NCI-H82 (cell line): ENCODE measurements at regions not wholly inside any gene's neighbourhood (a gene's known extent, or its start where the extent isn't known, plus 50 kb on each side); places are given as distances from the start of the nearest gene placed in this dataset.
"Not testable (repeated sequence)": the region's sequence is repeated elsewhere in the genome, so short reads cannot be mapped to it uniquely, and the experiment has no call there.

Source experiments
- DNase-seq: peaks from one replicate; lab custom pipeline; 2025; lab: John Stamatoyannopoulos, UW

DNA sequence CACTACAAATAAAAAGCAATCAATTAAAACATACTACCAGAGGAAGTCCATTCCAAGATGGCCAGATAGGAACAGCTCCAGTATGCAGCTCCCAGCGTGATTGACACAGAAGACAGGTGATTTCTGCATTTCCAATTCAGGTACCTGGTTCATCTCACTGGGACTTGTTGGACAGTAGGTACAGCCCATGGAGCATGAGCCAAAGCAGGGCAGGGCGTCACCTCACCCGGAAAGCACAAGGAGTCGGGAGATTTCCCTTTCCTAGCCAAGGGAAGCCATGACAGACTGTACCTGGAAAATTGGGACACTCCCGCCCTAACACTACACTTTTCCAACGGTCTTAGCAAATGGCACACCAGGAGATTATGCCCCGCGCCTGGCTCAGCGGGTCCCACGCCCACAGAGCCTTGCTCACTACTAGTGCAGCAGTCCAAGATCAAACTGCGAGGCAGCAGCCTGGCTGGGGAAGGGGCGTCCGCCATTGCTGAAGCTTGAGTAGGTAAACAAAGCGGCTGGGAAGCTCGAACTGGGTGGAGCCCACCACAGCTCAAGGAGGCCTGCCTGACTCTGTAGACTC, 106.0 kb downstream of the BUD13 start:
- not testable (repeated sequence) for DNase-seq

DNA sequence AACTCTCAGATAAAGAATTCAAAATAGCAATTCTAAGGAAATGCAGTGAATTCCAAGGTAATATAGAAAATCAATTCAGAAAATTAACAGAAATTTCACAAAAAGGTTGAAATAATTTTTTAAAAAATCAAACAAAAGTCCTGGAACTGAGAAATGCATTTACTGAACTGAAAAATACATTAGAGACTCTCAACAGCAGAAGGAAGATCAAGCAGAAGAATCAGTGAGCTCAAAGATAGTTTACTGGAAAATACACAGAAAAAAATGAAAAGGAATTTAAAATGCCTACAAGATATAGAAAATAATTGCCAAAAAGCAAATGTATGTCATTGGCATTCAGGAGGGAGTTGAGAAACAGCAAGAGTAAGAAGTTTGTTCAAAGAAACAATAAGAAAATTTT, 107.3 kb downstream of the BUD13 start:
- no peak for DNase-seq

GRCh38 chr11:116661056-116661455, 111.7 kb downstream of the BUD13 start:
- no peak for DNase-seq

GRCh38 chr11:116660011-116660410, 112.8 kb downstream of the BUD13 start:
- peak; percentile 5 for DNase-seq

- no peak for DNase-seq
Observed at GRCh38 chr11:116658876-116659535, 113.8 kb downstream of the BUD13 start.

GRCh38 chr11:116657842-116658825, 114.7 kb downstream of the BUD13 start:
- DNase-seq: no peak

DNA sequence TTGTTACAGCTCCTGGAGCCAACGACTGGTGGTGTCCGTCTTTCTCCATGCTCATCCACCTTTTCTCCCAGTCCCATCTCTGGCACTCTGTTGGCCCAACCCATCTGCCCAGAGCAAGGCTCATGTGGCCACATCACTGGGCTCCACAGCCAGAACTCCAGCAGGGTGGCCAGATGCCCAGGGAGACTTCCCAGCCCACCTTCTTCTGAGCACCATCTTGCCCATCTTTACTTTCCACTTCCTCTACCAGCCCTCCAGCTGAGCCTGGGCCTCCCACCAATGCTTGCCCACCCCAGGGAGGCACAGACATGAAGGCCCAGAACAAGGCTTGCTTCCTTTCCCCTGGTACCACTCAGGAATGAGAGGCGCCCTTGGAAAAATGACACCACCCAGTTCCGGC, 116.8 kb downstream of the BUD13 start:
- no peak for DNase-seq

DNA sequence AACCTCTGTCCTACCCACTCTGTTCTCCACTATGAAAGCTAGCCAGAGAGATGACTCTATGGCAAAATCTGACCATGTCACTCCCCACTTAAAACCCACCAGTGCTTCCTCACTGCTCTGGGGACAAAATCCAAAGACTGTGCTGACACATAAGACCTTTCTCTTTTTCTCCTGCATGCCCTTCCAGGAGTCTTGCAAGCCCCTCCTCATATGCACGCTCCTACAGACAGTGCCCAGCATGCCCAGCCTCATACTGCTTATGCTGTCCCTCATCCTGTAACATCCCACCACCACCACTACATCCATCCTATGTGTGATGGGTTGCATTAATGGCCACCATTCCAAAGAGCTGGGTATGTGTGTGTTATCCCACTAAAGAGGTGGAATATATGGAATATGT, 118.3 kb downstream of the BUD13 start:
- DNase-seq: no peak

DNA sequence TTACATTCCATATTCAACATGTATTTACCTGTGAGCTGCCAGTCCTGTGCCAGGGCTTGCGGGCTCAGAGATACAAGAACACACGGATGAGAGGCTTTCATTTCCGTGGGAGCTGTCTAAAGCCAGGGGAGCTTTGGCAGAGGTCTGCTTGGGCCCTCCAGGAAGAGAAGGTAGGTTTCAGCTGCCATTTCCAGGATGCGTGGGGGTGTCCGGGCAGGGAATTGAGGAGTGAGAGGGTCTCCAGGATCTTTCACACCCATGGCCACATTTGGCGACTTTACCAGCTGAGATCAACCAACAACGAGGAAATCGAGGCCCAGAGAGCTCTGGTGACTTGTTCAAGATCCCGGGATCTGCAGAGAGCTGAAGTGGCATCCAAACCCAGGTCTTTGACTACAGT, 119.6 kb downstream of the BUD13 start:
- DNase-seq: no peak

DNA sequence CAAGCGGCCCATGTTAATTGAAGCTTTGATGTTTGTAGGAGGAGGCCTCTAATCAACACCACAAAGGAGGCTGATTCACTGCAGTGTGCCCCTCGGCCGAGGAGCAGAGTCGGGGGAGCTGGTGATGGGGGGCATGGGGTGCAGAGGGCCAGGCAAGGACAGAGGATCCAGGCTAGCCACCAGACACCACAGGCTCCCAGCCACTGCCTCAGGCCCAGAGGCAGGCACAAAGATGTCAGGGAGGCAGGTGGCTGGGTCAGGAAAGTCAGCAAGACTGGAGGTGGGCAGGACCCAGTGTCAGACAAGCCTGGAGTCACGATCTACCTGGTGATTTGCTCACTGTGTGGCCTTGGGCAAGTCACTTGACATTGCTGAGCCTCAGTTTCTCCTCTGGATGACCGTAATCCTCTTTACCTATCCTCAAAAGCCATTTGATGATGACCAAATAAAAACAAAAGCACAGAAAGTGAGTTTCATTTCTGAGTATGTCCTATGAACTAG, 121.0 kb downstream of the BUD13 start:
- no peak for DNase-seq

DNA sequence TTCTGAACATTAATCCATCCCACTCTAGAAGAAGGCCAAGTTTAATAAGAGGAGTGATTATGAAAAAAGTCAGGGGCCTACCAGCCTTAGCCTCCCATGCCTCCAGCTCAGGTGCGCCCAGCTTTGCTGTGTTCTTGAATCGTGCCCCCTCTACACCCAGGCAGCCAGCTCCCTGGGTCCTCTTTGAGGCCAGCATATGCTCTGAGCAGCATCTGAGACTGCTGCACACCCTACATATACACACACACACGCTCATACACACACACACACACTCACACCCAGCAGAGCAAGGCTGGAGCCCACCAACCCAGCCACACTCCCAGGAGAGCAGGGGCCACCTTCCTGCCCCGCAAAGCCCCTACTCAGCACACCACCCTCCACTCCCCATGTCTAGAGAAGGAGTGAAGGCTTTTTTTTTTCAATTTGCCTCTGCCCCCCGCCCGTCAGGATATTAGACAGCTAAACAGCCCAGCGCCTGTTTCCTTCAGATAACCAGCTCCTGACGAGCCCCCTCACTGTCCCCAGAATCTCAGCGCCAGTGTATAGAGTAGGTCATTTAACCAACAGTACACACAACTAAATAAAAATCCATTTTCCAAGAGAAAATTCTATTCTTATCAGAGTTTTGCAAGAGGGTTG, 121.6 kb downstream of the BUD13 start:
- DNase-seq: no peak

DNA sequence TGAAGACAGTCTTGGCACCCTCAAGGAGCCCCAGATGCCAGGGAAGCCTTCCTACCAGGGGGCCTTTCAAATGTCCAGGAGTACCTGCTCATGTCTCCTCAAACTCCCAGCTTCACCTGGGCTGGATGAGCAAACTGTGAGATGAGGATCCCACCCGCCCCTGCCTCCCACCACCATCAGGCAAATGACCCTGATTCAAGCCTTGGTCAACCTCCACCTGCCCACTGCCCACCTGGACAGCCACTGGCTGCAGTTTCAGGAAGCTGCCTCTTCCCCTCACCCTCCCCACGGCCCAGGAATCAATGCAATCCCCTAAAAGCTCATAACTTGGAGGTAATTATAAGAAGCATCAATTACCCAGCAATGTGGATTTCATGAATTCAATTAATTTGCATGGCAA, 122.7 kb downstream of the BUD13 start:
- DNase-seq: no peak

DNA sequence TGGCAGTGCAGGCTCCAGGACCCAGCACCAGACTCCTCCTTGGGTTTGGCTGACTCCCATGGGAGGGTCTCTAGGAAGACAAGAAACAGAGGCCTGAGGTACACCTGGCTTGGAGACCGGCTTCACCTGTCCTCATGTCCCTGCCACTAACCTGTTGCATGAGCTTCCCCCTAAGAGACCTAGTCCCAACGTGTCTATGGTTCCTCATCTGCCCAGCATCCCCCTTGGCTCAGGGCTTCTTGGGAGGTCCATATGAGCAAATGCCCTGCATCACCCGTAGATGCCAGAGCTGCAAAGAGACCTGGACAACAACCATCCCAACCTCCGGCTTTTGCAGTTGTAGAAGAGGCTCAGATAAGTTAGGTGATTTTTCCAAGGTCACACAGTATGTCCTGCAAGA, 123.5 kb downstream of the BUD13 start:
- no peak for DNase-seq

GRCh38 chr11:116648247-116649174, 124.3 kb downstream of the BUD13 start:
- DNase-seq: no peak

- no peak for DNase-seq
Observed at GRCh38 chr11:116647305-116648080, 125.3 kb downstream of the BUD13 start.

- DNase-seq: no peak
Observed at GRCh38 chr11:116646191-116646590, 126.6 kb downstream of the BUD13 start.

DNA sequence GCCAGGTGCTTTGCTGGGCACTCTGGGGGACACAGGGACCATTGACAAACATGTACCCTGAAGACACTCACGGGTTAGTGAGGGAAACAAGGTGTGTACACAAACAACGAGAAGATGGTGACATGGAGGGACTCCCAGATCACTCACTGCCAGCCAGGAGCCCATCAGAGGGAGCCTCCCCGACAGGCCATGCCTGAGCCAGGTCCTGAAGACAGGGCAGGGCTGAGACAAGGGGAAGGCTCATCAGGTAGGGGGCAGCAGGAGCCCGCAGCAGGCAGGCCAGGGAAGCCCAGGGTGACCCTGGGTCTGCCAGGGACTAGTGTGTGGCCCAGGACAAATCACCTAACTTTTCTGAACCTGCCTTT, 127.9 kb downstream of the BUD13 start:
- peak; percentile 20 for DNase-seq

DNA sequence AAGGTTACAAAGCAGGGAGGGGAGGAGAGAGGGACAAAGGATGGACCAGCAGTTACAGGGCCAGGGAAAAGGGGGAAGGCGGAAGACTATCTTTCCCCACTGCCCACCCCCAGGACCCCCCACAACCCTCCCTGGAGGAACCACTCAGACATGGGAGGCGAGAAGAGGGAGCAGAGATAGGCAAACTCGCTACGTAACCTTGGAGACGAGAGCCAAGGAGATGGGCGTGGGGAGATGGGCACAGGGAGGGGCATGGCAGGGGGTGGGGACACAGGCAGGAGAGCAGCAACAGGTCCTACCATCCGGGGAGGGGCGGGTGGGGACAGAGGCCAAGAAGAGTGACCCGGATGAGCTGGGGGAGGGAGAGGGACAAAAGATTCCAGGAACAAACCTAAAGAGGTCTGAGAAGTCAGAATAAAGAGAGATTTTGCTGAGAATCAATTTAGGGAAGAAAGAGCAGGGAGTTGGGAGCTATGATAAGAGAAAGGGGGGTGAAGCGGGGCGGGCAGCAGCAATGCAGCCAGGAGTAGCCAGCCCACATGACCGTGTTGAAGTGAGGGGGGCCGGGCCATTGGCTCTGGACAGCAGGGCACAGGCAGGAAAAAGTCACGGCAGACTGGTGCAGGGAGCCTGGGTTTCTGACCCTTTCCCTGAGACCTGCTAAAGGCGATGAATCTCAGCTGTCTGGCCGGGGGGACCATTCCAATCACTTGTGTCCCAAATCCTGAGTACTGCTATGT, 128.4 kb downstream of the BUD13 start:
- DNase-seq: no peak

GRCh38 chr11:116643521-116643920, 129.3 kb downstream of the BUD13 start:
- no peak for DNase-seq

DNA sequence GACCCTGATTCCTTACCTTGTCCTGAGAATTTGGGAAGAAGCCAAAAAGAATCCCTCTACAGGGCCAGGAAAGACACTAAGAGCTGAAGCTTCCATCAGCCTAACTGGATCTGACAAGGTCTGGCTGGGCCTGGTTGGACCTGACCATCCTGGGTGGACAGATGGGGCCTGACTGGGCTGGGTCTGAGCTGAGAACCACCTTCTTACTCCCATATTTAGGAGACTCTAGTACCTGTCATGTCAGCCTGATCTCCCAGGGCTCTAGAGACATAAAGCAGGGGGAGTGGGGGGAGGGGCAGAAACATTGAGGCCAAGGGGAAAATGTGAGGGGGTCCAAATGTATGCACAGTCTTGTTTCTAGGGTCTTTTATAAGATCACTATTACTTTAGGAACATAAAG, 129.9 kb downstream of the BUD13 start:
- DNase-seq: no peak
